Gastrocnemius medialis (tissue), 4 donors: ENCODE measurements at regions not wholly inside any gene's neighbourhood (a gene's known extent, or its start where the extent isn't known, plus 50 kb on each side); places are given as distances from the start of the nearest gene placed in this dataset.

Experiments used
- CTCF ChIP-seq, 5 experiments: fragments of 450-650 bp in 3 of 5; fragments of 200-600 bp in 2 of 5; sonication (generic) in 2 of 5; IDR thresholded peaks in 4 of 5; conservative IDR thresholded peaks in 1 of 5; 1 replicate in 4 of 5; 2 replicates in 1 of 5; pipeline ENCODE4 v1.5.1; 2016 to 2019; ENCODE audit warnings: antibody characterized with exemption in 5 of 5, mild to moderate bottlenecking in 3 of 5, moderate library complexity in 3 of 5
- POLR2A ChIP-seq, 2 donors: fragments of 450-650 bp; IDR thresholded peaks; one replicate each; pipeline ENCODE4 v1.6.1; 2017; ENCODE audit warnings: antibody characterized with exemption in 2 of 2, mild to moderate bottlenecking in 2 of 2, moderate library complexity in 2 of 2

- no peak for TF ChIP-seq CTCF (IDR thresholded peaks at IDR 0.05 in 4 of 5, conservative IDR thresholded peaks at IDR 0.05 in 1 of 5)
- no peak for TF ChIP-seq POLR2A (IDR thresholded peaks at IDR 0.05)
Observed at GRCh38 chr3:6098516-6099157, 762.3 kb upstream of the GRM7 start.
